CD4-positive, alpha-beta T cell treated with Interleukin-4 for 1 hour (primary cell): ENCODE measurements at regions not wholly inside any gene's neighbourhood (a gene's known extent, or its start where the extent isn't known, plus 50 kb on each side); places are given as distances from the start of the nearest gene placed in this dataset.
"Not testable (repeated sequence)": the region's sequence is repeated elsewhere in the genome, so short reads cannot be mapped to it uniquely, and the experiment has no call there.

Experiments
- DNase-seq, 2 donors: peaks; one replicate each; pipeline ENCODE4 v3.0.0-alpha.2; 2020 to 2022

DNA sequence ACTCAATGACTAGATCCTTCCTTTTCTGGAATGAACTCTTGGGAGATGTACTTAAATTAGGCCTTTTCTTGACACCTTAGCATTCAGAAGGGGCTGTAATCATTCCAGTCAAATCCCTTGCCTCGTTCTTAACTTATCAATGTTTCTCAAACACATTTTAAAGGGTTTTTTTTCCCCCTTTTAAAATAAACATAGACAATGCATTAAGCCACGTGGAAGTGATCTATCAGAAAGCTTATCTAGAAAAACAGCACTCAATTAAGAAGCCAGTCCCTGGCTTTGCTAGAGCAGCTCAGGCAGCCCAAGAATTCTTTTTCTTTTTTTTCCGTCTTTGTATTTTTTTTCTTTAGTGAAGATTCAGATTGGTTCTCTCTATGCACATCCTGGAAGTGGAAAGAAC, 118.2 kb downstream of the PCDH7 start:
- DNase-seq, result no peak

DNA sequence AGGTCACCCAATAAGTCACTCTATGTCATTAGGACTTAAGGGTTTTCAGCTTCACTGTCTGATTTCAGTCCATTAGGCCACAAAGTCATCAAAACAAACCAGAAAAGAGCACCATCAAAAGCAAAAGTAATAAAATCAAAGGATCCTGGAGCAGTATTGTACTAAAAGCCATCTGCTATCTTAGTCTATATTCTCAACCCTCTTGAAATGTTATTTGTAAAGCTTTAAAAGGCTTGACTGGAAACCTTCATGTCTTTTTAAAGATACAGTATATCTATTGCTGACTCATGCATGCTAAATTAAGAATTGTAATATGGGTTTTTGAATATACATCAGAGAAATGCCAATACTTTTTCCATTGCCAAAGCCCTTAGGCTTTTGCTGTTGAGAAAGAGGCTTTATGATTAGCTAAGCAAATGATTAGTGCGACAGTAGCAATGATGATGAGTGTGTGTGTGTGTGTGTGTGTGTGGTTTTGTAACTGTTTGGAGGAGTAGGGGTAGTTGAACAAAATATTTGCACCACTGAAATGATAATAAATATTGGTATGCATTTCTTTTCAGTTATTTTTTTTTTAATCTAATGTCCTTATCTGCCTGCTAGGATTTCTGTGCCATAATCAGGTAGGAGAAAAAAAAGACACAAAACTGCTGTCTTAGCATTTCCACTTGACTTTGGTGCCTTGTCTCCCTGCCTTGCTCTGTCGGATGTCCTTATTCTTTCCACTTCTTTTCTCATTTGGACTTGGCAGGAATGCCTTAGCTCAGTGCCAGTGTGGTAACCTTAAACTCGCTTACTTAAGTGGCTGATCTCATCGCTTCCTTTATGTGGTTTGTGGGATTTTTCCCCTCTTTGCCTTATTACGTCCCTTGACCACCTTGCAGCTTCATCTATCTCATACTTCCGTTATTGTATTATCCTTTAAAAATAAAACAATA, 119.7 kb downstream of the PCDH7 start:
- no peak for DNase-seq

DNA sequence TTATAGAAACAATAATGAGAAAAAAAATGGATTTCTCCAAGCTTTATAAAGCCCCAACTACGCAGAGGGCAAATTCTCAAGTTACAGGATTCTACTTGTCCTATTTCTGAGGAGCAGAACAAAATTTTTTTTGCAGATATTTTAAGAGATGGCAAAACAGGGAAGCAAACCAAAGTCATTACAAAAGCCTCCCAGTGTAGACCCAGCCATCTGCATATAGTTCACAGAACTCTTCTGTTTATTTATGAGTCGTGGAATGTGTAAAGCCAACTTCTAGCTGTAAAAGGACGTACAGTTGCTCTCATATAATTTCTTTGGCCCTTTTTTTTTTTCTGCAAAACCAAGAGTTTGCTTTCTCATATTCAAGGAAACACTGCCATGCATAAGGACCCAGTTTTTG, 120.4 kb downstream of the PCDH7 start:
- no peak for DNase-seq

DNA sequence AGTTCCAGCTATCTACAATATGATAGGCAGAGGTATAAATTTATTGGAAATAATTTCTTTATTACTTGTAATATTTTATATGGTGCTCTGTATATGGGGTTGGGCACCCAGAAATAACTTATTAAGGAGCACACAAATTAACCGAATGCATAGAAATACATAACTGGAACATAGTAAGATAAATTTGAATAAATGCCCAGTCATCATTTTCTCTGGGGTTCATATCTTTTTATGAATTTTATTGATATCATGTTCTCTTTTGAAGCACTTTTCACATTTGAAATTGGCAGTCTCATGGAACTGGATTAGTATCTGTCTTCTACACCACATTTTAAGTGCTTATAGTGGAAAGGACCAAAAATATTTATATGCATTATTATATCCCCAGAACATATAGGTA, 122.0 kb downstream of the PCDH7 start:
- no peak for DNase-seq

DNA sequence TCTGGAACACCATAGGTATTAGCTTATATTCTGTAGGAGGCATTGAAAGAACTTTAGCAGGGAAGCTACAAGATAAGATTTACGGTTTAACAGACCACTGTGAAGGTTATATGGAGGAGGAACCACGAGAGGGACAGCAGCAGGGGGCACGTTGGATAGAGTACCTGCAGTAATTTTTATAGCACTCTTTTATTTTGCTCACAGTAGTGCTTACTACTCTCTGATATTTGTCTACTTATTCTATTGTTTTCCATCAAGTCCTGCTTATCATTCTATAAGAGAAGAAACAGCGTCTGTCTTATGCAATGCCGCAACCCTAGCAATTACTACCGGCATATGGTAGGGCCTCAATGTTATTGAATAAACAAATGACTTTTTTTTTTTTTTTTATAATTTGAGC, 122.5 kb downstream of the PCDH7 start:
- DNase-seq, result no peak

DNA sequence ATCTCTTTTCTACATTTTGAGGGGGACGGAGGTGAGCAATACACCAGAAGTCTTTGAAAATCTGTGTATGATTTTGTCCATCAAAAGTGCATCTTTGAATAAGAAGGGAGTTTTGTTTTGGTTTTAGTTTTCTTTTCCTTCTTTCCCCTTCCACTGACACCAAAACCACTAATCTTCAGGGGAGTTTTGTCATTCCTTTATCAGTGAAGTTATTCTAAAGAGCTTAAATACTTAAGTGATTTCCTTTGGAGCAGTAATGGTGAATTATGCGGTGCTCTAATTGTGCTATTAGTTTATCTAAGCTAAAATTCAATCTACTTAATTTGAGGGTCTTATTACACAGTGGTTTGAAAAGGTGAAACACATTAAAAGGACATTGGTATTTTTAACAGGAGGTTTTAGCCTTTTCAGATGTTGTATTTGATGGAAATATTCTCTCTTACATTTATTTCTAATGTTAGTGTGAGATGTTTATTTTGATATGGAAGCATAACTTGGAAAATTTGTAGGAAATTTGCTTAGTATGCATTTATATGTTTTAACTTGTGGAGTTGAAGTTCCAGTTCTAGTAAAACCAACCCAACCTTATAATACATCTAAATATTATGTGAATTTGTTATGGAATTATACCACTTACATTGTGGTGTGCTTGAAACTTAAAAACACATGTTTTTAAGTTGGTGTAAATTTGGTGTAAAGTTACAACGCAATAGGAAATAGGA, 124.9 kb downstream of the PCDH7 start:
- no peak for DNase-seq

DNA sequence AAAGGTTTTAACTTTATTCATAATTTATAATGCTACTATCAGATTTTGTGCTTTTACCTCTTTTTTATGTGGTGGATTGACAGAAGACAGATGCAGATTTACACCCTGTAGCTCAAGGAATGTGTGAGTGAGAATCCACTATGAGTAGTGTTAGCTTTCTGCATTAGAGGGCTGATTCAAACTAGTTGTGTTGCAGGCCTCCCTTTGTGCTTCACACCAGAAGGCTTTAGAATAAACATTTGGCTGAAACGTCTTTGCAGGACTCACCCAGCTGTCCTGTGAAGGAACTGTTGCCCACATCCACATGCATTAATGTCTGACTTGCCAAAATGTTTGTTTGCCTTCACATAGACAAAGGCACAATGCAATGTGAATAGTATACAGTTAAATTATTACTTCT, 127.0 kb downstream of the PCDH7 start:
- no peak for DNase-seq

DNA sequence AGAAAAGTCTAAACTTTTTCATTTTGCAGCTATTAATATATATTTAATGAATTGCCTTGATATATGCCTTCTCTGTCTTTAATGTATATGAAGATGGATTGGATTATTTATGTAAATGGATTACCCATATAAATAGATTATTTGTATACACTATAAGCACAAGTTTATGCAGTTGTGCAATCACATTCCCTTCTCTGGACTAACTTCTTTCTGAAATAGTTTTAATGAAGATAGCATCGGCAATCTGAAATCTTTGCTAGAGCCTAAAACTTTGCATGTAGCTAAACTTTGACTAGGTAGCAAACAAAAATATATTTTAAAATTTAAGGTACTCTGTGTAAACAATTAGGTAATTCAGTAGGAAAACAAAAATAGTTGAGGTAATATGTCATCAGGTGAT, 127.8 kb downstream of the PCDH7 start:
- no peak for DNase-seq

DNA sequence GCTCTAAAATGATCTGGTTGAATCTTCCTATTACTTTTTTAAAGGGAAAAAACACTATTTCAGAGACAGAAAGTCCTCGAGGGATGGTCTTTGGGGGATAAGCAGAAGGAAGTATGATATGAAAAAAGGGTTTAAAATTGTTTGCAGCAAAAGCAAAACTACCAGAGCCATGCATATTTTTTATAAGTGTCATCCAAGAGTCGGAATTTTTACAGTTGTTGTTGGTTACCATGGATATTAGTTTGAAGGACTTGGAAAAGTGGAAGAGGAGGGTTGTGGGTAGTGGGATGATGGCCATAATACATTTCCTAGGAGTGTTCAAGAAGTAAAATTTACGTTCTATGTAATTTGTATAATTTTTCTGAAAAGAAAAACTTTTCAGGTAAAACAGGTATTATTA, 134.4 kb downstream of the PCDH7 start:
- DNase-seq, result no peak

DNA sequence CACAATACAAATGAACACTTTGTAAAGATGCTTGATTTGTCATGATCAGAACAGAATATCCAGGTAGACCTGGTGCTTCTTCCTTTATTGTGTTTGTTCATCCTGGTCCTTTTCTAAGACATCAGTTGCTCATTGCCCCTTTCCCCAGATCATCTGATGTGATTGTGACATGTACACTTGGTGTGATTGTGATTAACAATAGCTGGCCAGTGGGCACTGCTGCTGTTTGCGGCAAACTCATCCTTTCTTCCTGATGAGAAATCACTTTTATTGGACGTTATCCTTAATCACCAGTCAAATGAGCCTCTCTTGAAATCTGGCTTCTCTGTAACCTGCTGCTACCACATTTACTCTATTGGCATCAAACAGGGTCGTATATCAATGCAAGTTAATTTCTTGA, 135.1 kb downstream of the PCDH7 start:
- DNase-seq, result no peak

DNA sequence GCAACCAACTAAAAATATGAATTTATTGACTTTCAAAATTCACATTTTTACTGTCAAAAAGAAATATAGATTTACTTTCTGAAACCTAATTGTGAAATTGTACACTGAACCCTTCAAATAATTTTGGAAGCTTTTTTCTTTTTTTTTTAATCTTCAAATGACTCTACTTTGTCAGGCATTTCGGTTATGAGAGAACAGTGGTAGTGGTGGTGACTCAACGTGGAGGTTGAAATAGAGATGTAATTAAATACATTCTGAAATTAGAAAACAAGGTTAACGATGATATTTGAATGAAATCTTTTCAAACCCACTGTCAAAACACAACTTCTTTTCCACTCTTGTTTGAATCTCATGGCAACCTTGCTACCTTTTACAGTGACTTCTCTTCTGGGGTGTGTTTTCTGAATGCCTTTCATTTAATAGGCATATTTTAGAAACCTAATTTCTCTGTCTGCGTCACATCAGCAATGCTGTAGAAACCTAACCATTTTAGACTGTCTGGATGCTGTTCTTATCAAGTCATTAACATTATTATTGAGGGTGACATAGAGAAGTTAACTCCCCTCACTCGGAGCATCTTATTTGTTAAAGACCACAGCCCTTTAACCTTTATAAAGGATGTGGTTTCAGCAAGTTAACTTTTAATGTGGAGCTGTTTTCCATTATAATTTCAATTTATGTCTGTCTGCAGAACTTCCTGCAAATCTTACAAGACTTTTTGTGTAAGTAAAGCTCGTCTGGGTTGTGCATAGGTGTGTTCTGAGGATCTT, 136.8 kb downstream of the PCDH7 start:
- no peak for DNase-seq

DNA sequence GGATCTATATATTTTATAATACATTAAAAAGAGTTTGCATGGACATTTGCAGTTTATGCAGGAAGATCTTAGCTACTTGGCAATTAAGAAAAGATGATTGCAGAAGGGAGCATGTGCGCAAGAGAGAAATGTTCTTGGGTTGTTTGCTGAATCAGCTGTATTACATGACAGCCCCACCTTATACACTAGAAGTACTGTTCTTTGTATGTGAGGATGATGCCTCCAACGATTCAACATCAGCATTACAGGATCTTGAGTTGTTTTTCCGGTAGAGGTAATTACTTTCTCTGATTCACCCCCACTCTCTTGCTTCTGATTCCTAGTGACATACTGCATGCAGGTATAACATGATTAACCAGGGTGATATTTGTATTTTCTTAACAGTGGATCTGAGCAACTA, 140.8 kb downstream of the PCDH7 start:
- no peak for DNase-seq

DNA sequence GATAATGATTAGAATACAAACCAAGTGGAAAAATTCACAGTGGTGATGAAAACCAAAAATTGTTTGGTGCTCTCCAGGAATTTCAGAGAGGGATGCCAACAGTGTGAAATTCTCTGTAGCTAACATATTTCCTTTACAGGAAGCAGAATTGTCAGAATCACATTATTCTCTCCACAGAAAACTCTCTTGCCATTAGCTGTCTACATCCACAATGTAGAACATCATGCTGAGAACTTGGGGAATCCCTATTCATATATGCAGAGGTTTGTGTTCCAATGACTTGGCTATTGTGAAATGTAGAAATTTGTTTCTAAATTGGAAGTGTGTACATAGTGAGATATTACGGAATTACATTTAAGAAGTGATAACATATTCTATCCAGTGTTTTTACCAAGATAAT, 142.0 kb downstream of the PCDH7 start:
- no peak for DNase-seq

DNA sequence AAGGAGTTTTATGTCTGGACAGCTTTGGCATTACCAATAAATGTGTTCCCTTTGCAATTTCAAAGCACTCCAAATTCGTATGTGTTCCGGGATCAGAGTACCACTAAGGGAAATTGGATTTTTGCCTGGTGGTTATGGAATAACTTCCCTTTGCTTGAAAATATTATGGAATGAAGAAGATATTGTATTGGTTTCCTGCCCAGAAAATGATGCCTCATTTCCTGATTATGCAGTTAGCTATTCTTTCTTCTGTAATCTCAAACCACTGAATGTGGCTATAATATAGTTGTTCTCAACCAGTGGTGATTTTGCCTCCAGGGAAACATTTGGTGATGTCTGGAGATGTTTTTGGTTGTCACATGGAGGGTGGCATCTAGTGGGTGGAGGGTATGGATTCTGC, 142.9 kb downstream of the PCDH7 start:
- DNase-seq, result no peak

DNA sequence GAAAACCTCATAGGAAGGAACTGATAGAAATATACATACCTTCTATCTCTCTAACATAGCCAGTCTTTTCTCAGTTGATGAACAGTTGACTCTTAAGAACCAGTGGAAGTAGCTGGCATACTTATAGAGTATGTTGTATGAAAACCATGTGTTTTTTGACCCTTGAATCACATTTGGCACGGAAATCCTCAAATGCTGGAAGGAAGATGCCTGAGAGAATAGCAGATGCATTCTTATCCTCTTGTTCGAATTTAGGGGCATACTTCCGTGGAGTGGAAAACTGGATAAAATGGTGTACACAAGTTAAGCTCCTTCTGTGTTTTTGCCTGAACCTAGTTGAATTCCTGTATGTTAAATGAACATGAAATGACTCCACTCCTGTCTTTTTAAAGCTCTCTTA, 145.5 kb downstream of the PCDH7 start:
- no peak for DNase-seq

DNA sequence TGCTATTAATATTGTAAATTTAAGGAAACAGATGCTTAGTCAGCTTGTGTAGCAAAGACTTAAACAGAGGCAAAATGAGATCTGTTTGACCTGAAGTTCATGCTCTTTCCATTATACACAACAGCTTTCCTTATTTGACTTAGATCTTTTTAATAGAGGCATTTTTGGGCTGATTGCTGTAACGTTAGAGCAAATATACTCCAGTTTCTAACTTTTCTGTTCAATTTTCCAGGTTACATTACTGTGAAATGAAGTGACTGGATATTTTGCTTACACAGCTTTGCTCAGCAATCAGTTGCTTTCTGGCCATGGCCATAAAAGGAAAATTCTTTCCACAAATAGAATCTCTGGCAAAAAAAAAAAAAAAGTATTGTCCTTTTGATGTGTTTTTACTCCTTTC, 146.2 kb downstream of the PCDH7 start:
- no peak for DNase-seq

DNA sequence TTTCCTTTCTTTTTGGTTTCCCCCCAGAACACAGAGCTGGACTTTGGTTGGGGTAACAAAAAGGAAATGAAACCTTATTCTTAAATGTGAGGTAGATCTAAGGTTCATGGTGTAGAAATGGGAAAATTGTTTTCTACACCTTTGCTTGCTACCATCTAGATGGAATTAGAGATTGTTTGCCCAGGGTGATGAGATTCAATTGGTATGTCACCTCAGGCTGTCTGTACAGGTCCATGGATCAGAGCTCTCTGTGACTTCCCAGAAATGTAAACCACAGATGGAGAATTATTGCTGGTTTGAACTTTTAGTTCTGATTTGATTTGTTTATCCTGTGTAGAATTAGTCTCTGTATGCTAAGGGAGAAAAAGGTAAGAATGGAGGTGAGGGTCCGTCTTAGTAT, 146.7 kb downstream of the PCDH7 start:
- no peak for DNase-seq

DNA sequence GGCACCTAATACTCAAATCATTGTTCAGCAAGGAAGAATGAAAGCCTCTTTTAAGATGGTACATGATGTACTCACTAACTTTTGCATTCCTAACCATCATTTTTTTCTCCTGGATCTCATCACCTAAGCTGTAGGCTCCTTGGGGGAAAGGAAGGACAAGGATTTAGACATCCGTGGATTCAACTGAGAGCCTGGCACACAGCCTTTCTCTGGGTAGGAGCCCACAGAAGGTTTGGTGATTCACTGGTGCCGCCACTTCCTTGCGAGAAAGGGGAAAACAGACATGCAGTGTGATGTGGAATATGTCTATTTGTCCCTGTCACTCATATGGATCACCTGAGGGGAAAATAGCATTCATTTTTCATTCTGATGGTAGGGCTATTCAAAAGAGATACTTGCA, 147.3 kb downstream of the PCDH7 start:
- no peak for DNase-seq

DNA sequence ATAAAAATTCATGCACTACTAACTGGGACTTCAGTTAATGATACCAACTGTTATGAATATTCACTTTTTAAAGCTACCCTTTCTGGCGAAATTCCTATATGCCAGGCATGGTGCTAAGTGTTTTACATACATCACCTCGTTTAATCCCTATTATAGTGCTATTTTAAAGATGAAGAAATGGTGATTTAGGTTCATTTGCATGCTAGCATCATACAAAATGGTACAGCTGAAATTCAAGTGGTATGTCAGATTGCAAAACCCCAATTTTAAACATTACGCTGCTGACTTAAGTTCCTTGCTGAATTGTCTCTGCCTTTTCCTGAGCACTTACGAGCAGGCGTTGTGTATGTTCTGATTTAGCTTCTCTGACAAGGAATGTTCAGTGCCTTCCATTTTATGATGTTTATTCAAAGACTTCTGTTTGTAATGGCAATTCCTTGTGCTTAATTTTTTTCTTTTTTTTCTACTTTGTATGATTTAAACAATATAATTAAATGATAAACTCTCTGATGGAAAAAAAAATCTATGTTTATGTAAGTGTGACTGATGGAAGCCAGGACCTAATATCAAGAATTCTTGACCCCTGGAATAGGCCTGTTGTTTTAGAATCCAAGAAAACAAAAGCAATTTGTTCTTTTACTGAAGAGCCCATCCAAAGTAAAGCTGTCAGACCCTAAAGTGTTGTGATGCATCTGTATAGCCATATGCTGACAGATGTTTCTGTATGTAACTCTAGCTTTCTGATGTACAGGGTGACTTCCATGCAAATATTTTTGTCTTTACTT, 148.1 kb downstream of the PCDH7 start:
- no peak for DNase-seq

DNA sequence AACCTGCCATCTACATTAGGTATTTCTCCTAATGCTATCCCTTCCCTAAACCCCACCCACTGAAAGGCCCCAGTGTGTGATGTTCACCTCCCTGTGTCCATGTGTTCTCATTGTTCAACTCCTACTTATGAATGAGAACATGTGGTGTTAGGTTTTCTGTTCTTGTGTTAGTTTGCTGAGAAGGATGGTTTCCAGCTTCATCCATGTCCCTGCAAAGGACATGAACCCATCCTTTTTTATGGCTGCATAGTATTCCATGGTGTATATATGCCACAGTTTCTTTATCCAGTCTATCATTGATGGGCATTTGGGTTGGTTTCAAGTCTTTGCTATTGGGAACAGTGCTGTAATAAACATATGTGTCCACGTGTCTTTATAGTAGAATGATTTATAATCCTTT, 149.2 kb downstream of the PCDH7 start:
- not testable (repeated sequence) for DNase-seq

DNA sequence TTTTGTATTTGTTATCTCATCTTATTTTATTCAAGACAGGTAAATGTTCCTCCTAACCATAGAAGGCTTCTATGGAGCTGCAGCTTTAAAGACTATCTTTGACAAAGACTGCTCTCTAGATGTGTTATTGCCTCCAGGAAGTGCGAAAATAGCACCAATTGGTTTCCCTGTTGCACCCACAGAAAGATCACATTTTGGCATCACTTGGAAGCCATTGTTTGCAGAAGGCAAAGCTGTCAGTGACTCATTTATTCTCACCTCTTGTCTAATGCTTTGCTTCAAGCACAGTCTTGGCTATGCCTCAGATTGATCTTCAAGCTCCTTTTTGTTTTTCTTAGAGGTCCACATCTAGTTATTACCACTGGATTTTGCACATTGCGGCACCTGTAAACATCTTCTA, 150.3 kb downstream of the PCDH7 start:
- DNase-seq, result no peak

DNA sequence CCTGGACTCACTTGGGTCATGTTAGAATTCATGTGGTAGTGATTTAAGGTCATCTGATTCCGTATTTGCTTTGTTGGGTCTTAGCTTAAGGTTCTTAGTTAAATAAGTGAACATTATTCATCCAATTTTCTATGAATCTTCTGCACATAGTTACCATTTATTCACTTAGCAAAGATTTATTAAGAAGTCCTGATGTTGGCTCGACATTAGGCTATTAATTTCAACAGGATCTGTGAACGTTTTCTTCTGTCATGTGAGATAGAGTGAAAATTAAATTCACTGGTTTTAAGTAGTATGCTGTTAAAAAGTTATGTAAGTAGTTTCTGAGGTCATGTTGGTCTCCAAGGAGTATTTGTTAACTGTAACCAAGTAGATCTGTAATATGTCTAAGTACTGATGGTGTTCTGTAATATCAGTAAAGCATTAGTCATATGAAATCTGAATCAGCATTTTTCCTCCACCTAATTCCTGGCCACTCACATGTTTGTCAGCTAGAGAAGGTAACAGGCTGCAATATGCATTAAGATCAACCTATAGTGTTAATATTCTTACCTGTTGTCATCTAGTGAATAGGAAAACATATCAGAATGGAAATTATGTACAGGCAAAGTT, 155.6 kb downstream of the PCDH7 start:
- no peak for DNase-seq
